HEK293 (cell line): ENCODE measurements at regions not wholly inside any gene's neighbourhood (a gene's known extent, or its start where the extent isn't known, plus 50 kb on each side); places are given as distances from the start of the nearest gene placed in this dataset.

Experiments
- CTCF ChIA-PET: fragments of 350-600 bp; formaldehyde crosslinking; extraction: SDS; loops from one replicate; lab custom pipeline; 2021; ENCODE audit warnings: antibody characterized with exemption; lab: Yijun Ruan, JAX
- POLR2A ChIA-PET: fragments of 300-600 bp; formaldehyde crosslinking; extraction: SDS; loops from one replicate; lab custom pipeline; 2020; ENCODE audit warnings: antibody characterized with exemption, inconsistent platforms; lab: Yijun Ruan, JAX
- H3K27ac ChIP-seq: fragments of 200-500 bp; sonication (Bioruptor generic); 2 replicates; pipeline ENCODE4 v1.5.1; 2014; ENCODE audit warnings: low read depth, low read length, control low read depth, inconsistent platforms; ENCODE audit errors: extremely low read depth
- H3K36me3 ChIP-seq, 2 experiments: fragments of 200-500 bp in 1 of 2; sonication (Bioruptor generic) in 1 of 2; 1 replicate in 1 of 2; 2 replicates in 1 of 2; pipeline ENCODE4 v1.5.1; 2014 to 2017; ENCODE audit warnings: inconsistent platforms in 2 of 2, low read length in 2 of 2; ENCODE audit not compliant: control insufficient read depth in 2 of 2, insufficient read depth in 1 of 2
- H3K4me1 ChIP-seq: fragments of 200-500 bp; sonication (Bioruptor generic); 2 replicates; pipeline ENCODE4 v1.5.1; 2014; ENCODE audit warnings: mild to moderate bottlenecking, low read length, inconsistent platforms; ENCODE audit not compliant: control insufficient read depth, insufficient read depth
- H3K4me3 ChIP-seq: 2 replicates; pipeline ENCODE4 v1.5.1; 2011; ENCODE audit warnings: low read depth, mild to moderate bottlenecking, control low read depth, low read length, moderate library complexity
- H3K9me3 ChIP-seq: fragments of 200-500 bp; sonication (Bioruptor generic); 2 replicates; pipeline ENCODE4 v1.5.1; 2014; ENCODE audit warnings: low read depth, low read length, inconsistent platforms; ENCODE audit not compliant: control insufficient read depth, insufficient read depth
- GLIS2 ChIP-seq: fragments of 450-650 bp; formaldehyde crosslinking; IDR thresholded peaks from 2 replicates; pipeline ENCODE4 v1.5.1; 2016; ENCODE audit warnings: missing biosample characterization, missing genetic modification characterization
- KLF7 ChIP-seq: fragments of 450-650 bp; formaldehyde crosslinking; IDR thresholded peaks from 2 replicates; pipeline ENCODE4 v1.5.1; 2016; ENCODE audit warnings: missing biosample characterization, missing genetic modification characterization, borderline replicate concordance
- SALL2 ChIP-seq: fragments of 450-650 bp; formaldehyde crosslinking; IDR thresholded peaks from 2 replicates; pipeline ENCODE4 v1.5.0; 2017; ENCODE audit warnings: missing biosample characterization, mild to moderate bottlenecking, missing genetic modification characterization, borderline replicate concordance
- TRIM28 ChIP-seq: IDR thresholded peaks from 2 replicates; pipeline ENCODE4 v1.6.1; 2011; ENCODE audit warnings: low read length, control low read depth, borderline replicate concordance
- ZBTB10 ChIP-seq: fragments of 450-650 bp; formaldehyde crosslinking; IDR thresholded peaks from 2 replicates; pipeline ENCODE4 v1.5.1; 2016; ENCODE audit warnings: missing biosample characterization, missing genetic modification characterization
- ZNF138 ChIP-seq: fragments of 450-650 bp; formaldehyde crosslinking; IDR thresholded peaks from 2 replicates; pipeline ENCODE4 v1.5.1; 2016; ENCODE audit warnings: missing biosample characterization, missing genetic modification characterization, borderline replicate concordance
- ZNF174 ChIP-seq: fragments of 450-650 bp; formaldehyde crosslinking; IDR thresholded peaks from 2 replicates; pipeline ENCODE4 v1.5.0; 2017; ENCODE audit warnings: missing biosample characterization, mild to moderate bottlenecking, missing genetic modification characterization
- ZNF214 ChIP-seq: fragments of 450-650 bp; formaldehyde crosslinking; IDR thresholded peaks from 2 replicates; pipeline ENCODE4 v1.5.1; 2017; ENCODE audit warnings: missing biosample characterization, mild to moderate bottlenecking, missing genetic modification characterization, borderline replicate concordance
- ZNF341 ChIP-seq: fragments of 450-650 bp; formaldehyde crosslinking; IDR thresholded peaks from 2 replicates; pipeline ENCODE4; 2016; ENCODE audit warnings: low read depth, missing biosample characterization, missing genetic modification characterization
- ZNF398 ChIP-seq: fragments of 450-650 bp; formaldehyde crosslinking; IDR thresholded peaks from 2 replicates; pipeline ENCODE4 v1.5.1; 2017; ENCODE audit warnings: missing biosample characterization, missing genetic modification characterization
- ZNF518A ChIP-seq: fragments of 450-650 bp; formaldehyde crosslinking; conservative IDR thresholded peaks from 2 replicates; pipeline ENCODE4 v1.5.1; 2016; ENCODE audit warnings: low read depth, missing biosample characterization, missing genetic modification characterization
- ZNF580 ChIP-seq: fragments of 450-650 bp; formaldehyde crosslinking; IDR thresholded peaks from 2 replicates; pipeline ENCODE4 v1.5.1; 2016; ENCODE audit warnings: missing biosample characterization, missing genetic modification characterization
- ZNF704 ChIP-seq: fragments of 450-650 bp; formaldehyde crosslinking; IDR thresholded peaks from 2 replicates; pipeline ENCODE4 v1.5.1; 2016; ENCODE audit warnings: missing biosample characterization, missing genetic modification characterization
- ZNF768 ChIP-seq: fragments of 450-650 bp; formaldehyde crosslinking; IDR thresholded peaks from 2 replicates; pipeline ENCODE4 v1.5.1; 2018; ENCODE audit warnings: missing biosample characterization, mild to moderate bottlenecking, missing genetic modification characterization
- TF ChIP-seq, protein P1 (sequence below): fragments of 450-650 bp; formaldehyde crosslinking; IDR thresholded peaks from 2 replicates; pipeline ENCODE4 v1.5.1; 2016; ENCODE audit warnings: missing biosample characterization, missing genetic modification characterization

DNA sequence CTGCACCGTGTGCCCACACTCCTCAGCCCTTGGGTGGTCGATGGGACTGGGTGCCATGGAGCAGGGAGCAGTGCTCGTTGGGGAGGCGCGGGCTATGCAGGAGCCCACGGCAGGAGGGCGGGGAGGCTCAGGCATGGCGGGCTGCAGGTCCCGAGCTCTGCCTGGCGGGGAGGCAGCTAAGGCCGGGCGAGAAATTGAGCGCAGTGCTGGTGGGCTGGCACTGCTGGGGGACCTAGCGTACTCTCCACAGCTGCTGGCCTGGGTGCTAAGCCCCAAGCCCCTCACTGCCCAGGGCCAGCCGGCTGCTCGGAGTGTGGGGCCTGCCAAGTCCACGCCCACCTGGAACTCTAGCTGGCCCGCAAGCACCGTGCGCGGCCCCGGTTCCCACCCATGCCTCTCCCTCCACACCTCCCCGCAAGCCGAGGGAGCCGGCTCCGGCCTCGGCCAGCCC, 55.9 kb upstream of the ECI2 start:
- Histone ChIP-seq H3K4me3 (no peak overlapping the region), H3K36me3 (no peaks in the 10 kb centered on the region), H3K9me3 (no peaks in the 10 kb centered on the region), H3K27ac (no peak overlapping the region), H3K4me1 (no peaks in the 10 kb centered on the region)
- TF ChIP-seq KLF7 = no peak
- TF ChIP-seq ZNF518A (tag by site-specific recombination) = no peak
- no peak for TF ChIP-seq ZNF174 (tag by site-specific recombination)
- TF ChIP-seq ZNF398 (tag by site-specific recombination) = no peak
- TF ChIP-seq ZNF768 (tag by site-specific recombination) = no peak
- no peak for TF ChIP-seq ZNF580
- no peak for TF ChIP-seq ZNF214 (tag by site-specific recombination)
- no peak for TF ChIP-seq ZNF341 (tag by site-specific recombination)
- no peak for TF ChIP-seq SALL2 (tag by site-specific recombination)
- no peak for TF ChIP-seq ZNF704 (tag by site-specific recombination)
- no peak for TF ChIP-seq GLIS2 (tag by site-specific recombination)
- TF ChIP-seq, protein P1, sequence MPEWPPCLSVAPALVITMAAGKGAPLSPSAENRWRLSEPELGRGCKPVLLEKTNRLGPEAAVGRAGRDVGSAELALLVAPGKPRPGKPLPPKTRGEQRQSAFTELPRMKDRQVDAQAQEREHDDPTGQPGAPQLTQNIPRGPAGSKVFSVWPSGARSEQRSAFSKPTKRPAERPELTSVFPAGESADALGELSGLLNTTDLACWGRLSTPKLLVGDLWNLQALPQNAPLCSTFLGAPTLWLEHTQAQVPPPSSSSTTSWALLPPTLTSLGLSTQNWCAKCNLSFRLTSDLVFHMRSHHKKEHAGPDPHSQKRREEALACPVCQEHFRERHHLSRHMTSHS (tag by site-specific recombination) = no peak
- no peak for TF ChIP-seq TRIM28
- no peak for TF ChIP-seq ZNF138
- no peak for TF ChIP-seq ZBTB10 (tag by site-specific recombination)
- CTCF ChIA-PET = interaction anchor here (0.6 to 0.7 kb wide), 2 partner anchors 8 to 729 kb away, joined by 3 read pairs; no protein-coding TSS in a partner anchor
- POLR2A ChIA-PET = interaction anchor here (0.6 kb wide), 1 partner anchor 854 kb away, joined by 3 read pairs; no protein-coding TSS in a partner anchor
